MV-4-11 (cell line): ENCODE measurements at regions not wholly inside any gene's neighbourhood (a gene's known extent, or its start where the extent isn't known, plus 50 kb on each side); places are given as distances from the start of the nearest gene placed in this dataset.

ENCODE experiments used
- DNase-seq: peaks from one replicate; lab custom pipeline; 2025; lab: John Stamatoyannopoulos, UW

- DNase-seq, result peak; percentile 72
Observed at GRCh38 chr1:75668813-75669212, 55.7 kb upstream of the ACADM start.

- no peak for DNase-seq
Observed at GRCh38 chr1:75671708-75672107, 52.8 kb upstream of the ACADM start.

GRCh38 chr1:75672108-75672507 lies 52.4 kb upstream of the ACADM start:
- no peak for DNase-seq

GRCh38 chr1:75672528-75673393 lies 51.7 kb upstream of the ACADM start:
- DNase-seq, result no peak

- no peak for DNase-seq
Observed at GRCh38 chr1:75673399-75673798, 51.1 kb upstream of the ACADM start.

GRCh38 chr1:75673885-75674284 lies 50.6 kb upstream of the ACADM start:
- no peak for DNase-seq
